ENCODE measurements at regions not wholly inside any gene's neighbourhood (a gene's known extent, or its start where the extent isn't known, plus 50 kb on each side); places are given as distances from the start of the nearest gene placed in this dataset.

- no peaks in the 10 kb centered on the region for H3K4me1 ChIP-seq (ENCODE audit: control insufficient read depth, insufficient read depth, low read length)
- no peak for DNase-seq (ENCODE audit: low read depth, low spot score)
- intact Hi-C loops (cut with micrococcal nuclease; ENCODE audit: unreplicated experiment) (no loop called here), in situ Hi-C loops (cut with MboI) (no loop called here)
- no peak for TF ChIP-seq BRCA1 (IDR thresholded peaks at IDR 0.05; ENCODE audit: low read depth, low read length)
- no peak for TF ChIP-seq EGR1 (IDR thresholded peaks at IDR 0.05; ENCODE audit: borderline replicate concordance in 1 of 2, low read depth in 2 of 2, low read length in 2 of 2)
- no peak for TF ChIP-seq FOXM1 (IDR thresholded peaks at IDR 0.05; ENCODE audit: low read depth, low read length)
- TF ChIP-seq MAX (IDR thresholded peaks at IDR 0.05; ENCODE audit: low read depth, low read length) = no peak
- no peak for TF ChIP-seq HSF1 (IDR thresholded peaks at IDR 0.05; ENCODE audit: low read depth, low read length)
- no peak for TF ChIP-seq ZNF217 (IDR thresholded peaks at IDR 0.05)
- no peak for TF ChIP-seq ZBTB33 (IDR thresholded peaks at IDR 0.05)
- no peak for TF ChIP-seq POLR2AphosphoS5 (IDR thresholded peaks at IDR 0.05; ENCODE audit: low read length)
- no peak for TF ChIP-seq REST (IDR thresholded peaks at IDR 0.05; ENCODE audit: low read depth, low read length)
- TF ChIP-seq HDGF (IDR thresholded peaks at IDR 0.05) = no peak
- no peak for TF ChIP-seq MYC (IDR thresholded peaks at IDR 0.05; ENCODE audit: insufficient read depth, insufficient read length, insufficient replicate concordance, low read length, severe bottlenecking)
- TF ChIP-seq CBX5 (IDR thresholded peaks at IDR 0.05; ENCODE audit: low read depth) = no peak
- TF ChIP-seq GATAD2B (conservative IDR thresholded peaks at IDR 0.05; ENCODE audit: low read depth) = no peak
- no peak for TF ChIP-seq FOS (IDR thresholded peaks at IDR 0.05; ENCODE audit: borderline replicate concordance, extremely low read depth, insufficient read length)
- WGBS (ENCODE audit: insufficient coverage, insufficient replicate concordance, low lambda C conversion rate, missing lambda C conversion rate) = 66% methylated on average over 4 of the region's 4 CpGs
- BruUV-seq (replicated peaks) = no TSS peak
- ChIA-PET CTCF (no interaction called here), RAD21 (ENCODE audit: unreplicated experiment) (no interaction called here), POLR2A (interaction anchor here (0.5 kb wide), 1 partner anchor 19 kb away, joined by 4 read pairs; no protein-coding TSS in a partner anchor), SMC1A (ENCODE audit: uncharacterized antibody, unreplicated experiment) (interaction anchor here (0.6 kb wide), 1 partner anchor 265 kb away, joined by 3 read pairs; no protein-coding TSS in a partner anchor)
- no peak overlapping the region for H3K4me3 ChIP-seq
- H3K4me2 ChIP-seq (ENCODE audit: control insufficient read depth, insufficient read depth) = no peak overlapping the region
- H2AFZ ChIP-seq (ENCODE audit: control insufficient read depth, low read depth, low read length) = no peak overlapping the region
- H3K36me3 ChIP-seq (ENCODE audit: control insufficient read depth in 2 of 2, insufficient read depth in 2 of 2, low read length in 1 of 2) = no peaks in the 10 kb centered on the region
- H3K27ac ChIP-seq (ENCODE audit: control insufficient read depth, insufficient read depth) = no peak overlapping the region
- H3K79me2 ChIP-seq (ENCODE audit: control insufficient read depth, insufficient read depth, low read length) = no peaks in the 10 kb centered on the region
- no peak overlapping the region for H3K9ac ChIP-seq (ENCODE audit: control insufficient read depth, insufficient read depth, low read length)
- H3K9me3 ChIP-seq (replicated peaks; ENCODE audit: control insufficient read depth, insufficient read depth, low read length) = no peaks in the 10 kb centered on the region
- FAIRE-seq = no peak
- no peaks in the 10 kb centered on the region; a peak in 2 of 4 replicates for H3K27me3 ChIP-seq (replicated peaks in 1 of 2; ENCODE audit: control insufficient read depth in 2 of 2, insufficient read depth in 2 of 2, low read length in 1 of 2)
- no peak for ATAC-seq
- H4K20me1 ChIP-seq (ENCODE audit: control insufficient read depth, insufficient read depth) = no peaks in the 10 kb centered on the region
Measured at GRCh38 chr9:27660148-27660547, 86.9 kb upstream of the C9orf72 start.
